ENCODE measurements at regions not wholly inside any gene's neighbourhood (a gene's known extent, or its start where the extent isn't known, plus 50 kb on each side); places are given as distances from the start of the nearest gene placed in this dataset.

GRCh38 chr5:141773779-141774562 lies 91.9 kb upstream of the ARAP3 start:
- no TSS peak for BruUV-seq (replicated peaks)
- intact Hi-C loops (cut with micrococcal nuclease): no loop called here
- POLR2A ChIA-PET: no interaction called here
- CTCF ChIA-PET: no interaction called here
- no peak for TF ChIP-seq POLR2A (IDR thresholded peaks at IDR 0.05; ENCODE audit: borderline replicate concordance, extremely low read depth, insufficient read depth, insufficient read length)
- TF ChIP-seq EZH2phosphoT487 (IDR thresholded peaks at IDR 0.05; ENCODE audit: borderline replicate concordance): no peak
- H3K4me3 ChIP-seq (replicated peaks in 1 of 2; ENCODE audit: low read depth in 1 of 2, low read length in 2 of 2): no peak overlapping the region
- no peak overlapping the region for H3K4me2 ChIP-seq (ENCODE audit: low read length)
- H2AFZ ChIP-seq (ENCODE audit: low read depth, low read length, poor library complexity, severe bottlenecking): no peak overlapping the region
- no peaks in the 10 kb centered on the region for H3K27me3 ChIP-seq (ENCODE audit: insufficient read depth, low read length)
- ATAC-seq: no peak
- DNase-seq (ENCODE audit: low read depth, low spot score): no peak
- H3K4me1 ChIP-seq (ENCODE audit: control insufficient read depth in 1 of 2, insufficient read depth in 2 of 2, low read length in 2 of 2): peaks cover 0 to 4% of the 10 kb centered on the region in 2 experiments; a peak in 1 of 4 replicates
- no peaks in the 10 kb centered on the region for H3K9me3 ChIP-seq (ENCODE audit: control insufficient read depth in 1 of 2, insufficient read depth in 1 of 2, low read depth in 1 of 2, low read length in 2 of 2)
- no peaks in the 10 kb centered on the region for H3K79me2 ChIP-seq (ENCODE audit: insufficient read depth, low read length)
- H4K20me1 ChIP-seq (ENCODE audit: insufficient read depth): no peaks in the 10 kb centered on the region
- no peak overlapping the region for H3K27ac ChIP-seq (ENCODE audit: low read depth, low read length)
- no peaks in the 10 kb centered on the region for H3K36me3 ChIP-seq (ENCODE audit: control insufficient read depth in 1 of 2, insufficient read depth in 2 of 2, low read length in 2 of 2)
- RAD21 ChIA-PET (ENCODE audit: low non-redundant PET in 1 of 2, low total read pairs in 2 of 2, uncharacterized antibody in 2 of 2, unreplicated experiment in 2 of 2): no interaction called here
- H3K9ac ChIP-seq (ENCODE audit: low read length): no peak overlapping the region
- H3K9me2 ChIP-seq (ENCODE audit: insufficient read depth): no peaks in the 10 kb centered on the region

GRCh38 chr5:141772281-141772680 lies 90.3 kb upstream of the ARAP3 start:
- no peaks in the 10 kb centered on the region for H3K79me2 ChIP-seq (ENCODE audit: insufficient read depth, low read length)
- no peak overlapping the region for H2AFZ ChIP-seq (ENCODE audit: low read depth, low read length, poor library complexity, severe bottlenecking)
- ChIA-PET RAD21 (ENCODE audit: low non-redundant PET in 1 of 2, low total read pairs in 2 of 2, uncharacterized antibody in 2 of 2, unreplicated experiment in 2 of 2) (no interaction called here), POLR2A (no interaction called here), CTCF (no interaction called here)
- BruUV-seq (replicated peaks): no TSS peak
- no peaks in the 10 kb centered on the region for H3K9me3 ChIP-seq (ENCODE audit: control insufficient read depth in 1 of 2, insufficient read depth in 1 of 2, low read depth in 1 of 2, low read length in 2 of 2)
- ATAC-seq: no peak
- H3K4me2 ChIP-seq (ENCODE audit: low read length): no peak overlapping the region
- TF ChIP-seq JUND (IDR thresholded peaks at IDR 0.05): no peak
- no peak for TF ChIP-seq YY1 (IDR thresholded peaks at IDR 0.05; ENCODE audit: extremely low read depth, insufficient replicate concordance, low read depth, low read length)
- no peak for TF ChIP-seq FOSL1 (IDR thresholded peaks at IDR 0.05; ENCODE audit: low read depth)
- TF ChIP-seq CEBPB (IDR thresholded peaks at IDR 0.05; ENCODE audit: low read depth): no peak
- TF ChIP-seq EGR1 (IDR thresholded peaks at IDR 0.05; ENCODE audit: low read depth): no peak
- no peak for TF ChIP-seq EZH2 (IDR thresholded peaks at IDR 0.05)
- no peak for TF ChIP-seq CTCF (IDR thresholded peaks at IDR 0.05 in 2 of 3, conservative IDR thresholded peaks at IDR 0.05 in 1 of 3; ENCODE audit: borderline replicate concordance in 1 of 3, insufficient read depth in 1 of 3, low read depth in 2 of 3, low read length in 2 of 3)
- no peak for TF ChIP-seq ZNF274 (IDR thresholded peaks at IDR 0.05; ENCODE audit: low read depth, low read length)
- intact Hi-C loops (cut with micrococcal nuclease): no loop called here
- no peaks in the 10 kb centered on the region for H3K9me2 ChIP-seq (ENCODE audit: insufficient read depth)
- no peaks in the 10 kb centered on the region for H3K27me3 ChIP-seq (ENCODE audit: insufficient read depth, low read length)
- no peak overlapping the region for H3K9ac ChIP-seq (ENCODE audit: low read length)
- no peaks in the 10 kb centered on the region for H3K36me3 ChIP-seq (ENCODE audit: control insufficient read depth in 1 of 2, insufficient read depth in 2 of 2, low read length in 2 of 2)
- H3K4me1 ChIP-seq (ENCODE audit: control insufficient read depth in 1 of 2, insufficient read depth in 2 of 2, low read length in 2 of 2): no peaks in the 10 kb centered on the region
- no peaks in the 10 kb centered on the region for H4K20me1 ChIP-seq (ENCODE audit: insufficient read depth)
- no peak overlapping the region for H3K4me3 ChIP-seq (replicated peaks in 1 of 2; ENCODE audit: low read depth in 1 of 2, low read length in 2 of 2)
- H3K27ac ChIP-seq (ENCODE audit: low read depth, low read length): no peak overlapping the region
- no peak for DNase-seq (ENCODE audit: low read depth, low spot score)

Measured in HCT116 (cell line).